ENCODE measurements at regions not wholly inside any gene's neighbourhood (a gene's known extent, or its start where the extent isn't known, plus 50 kb on each side); places are given as distances from the start of the nearest gene placed in this dataset.

DNA sequence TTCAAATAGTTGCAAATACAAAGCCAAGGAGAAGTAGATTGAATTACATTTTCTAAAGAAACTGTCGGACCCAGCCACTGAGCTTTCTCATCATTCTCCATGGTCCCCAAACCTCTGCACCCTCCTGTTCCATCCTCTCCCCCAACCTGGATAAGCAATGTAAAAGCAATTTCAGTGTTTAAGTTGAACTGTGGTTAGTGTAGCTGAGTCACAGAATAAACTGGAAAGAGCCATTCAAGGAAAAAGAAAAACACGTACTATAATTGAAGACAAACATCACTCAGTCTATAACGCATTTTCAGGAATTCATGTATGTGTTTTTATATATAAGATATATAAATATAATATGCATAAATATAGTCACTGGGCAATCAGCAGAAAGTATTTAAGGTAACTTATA lies 54.1 kb upstream of the TMEM161B start:
- Histone ChIP-seq H4K20me1 (replicated peaks in 1 of 2; ENCODE audit: control insufficient read depth in 1 of 2, insufficient read depth in 2 of 2, low read length in 2 of 2) (no peaks in the 10 kb centered on the region), H2BK120ac (replicated peaks; ENCODE audit: low read depth, low read length) (no peak overlapping the region), H4K5ac (ENCODE audit: insufficient read length, low read depth, low read length) (no peak overlapping the region), H3K4me3 (ENCODE audit: extremely low read depth in 1 of 4, insufficient read depth in 2 of 4, low read depth in 3 of 4, low read length in 4 of 4) (no peak overlapping the region), H3K79me1 (ENCODE audit: low read depth, low read length) (no peaks in the 10 kb centered on the region), H3K36me3 (ENCODE audit: control insufficient read depth in 2 of 4, insufficient read depth in 4 of 4, low read length in 3 of 4) (no peaks in the 10 kb centered on the region), H2BK15ac (ENCODE audit: low read length) (no peak overlapping the region), H3K18ac (ENCODE audit: extremely low read depth, low read length) (no peak overlapping the region), H3K56ac (replicated peaks; ENCODE audit: insufficient read length, low read depth, low read length) (no peak overlapping the region), H3K4ac (replicated peaks; ENCODE audit: insufficient read length, low read depth, low read length) (no peak overlapping the region), H2BK5ac (ENCODE audit: low read depth, low read length) (no peak overlapping the region), H3K23ac (ENCODE audit: insufficient read length) (no peak overlapping the region), H3K9me3 (ENCODE audit: insufficient read depth in 2 of 2, low read depth in 1 of 2, low read length in 1 of 2) (no peaks in the 10 kb centered on the region), H4K8ac (ENCODE audit: extremely low read depth, insufficient read depth, low read length) (no peak overlapping the region), H3K27ac (ENCODE audit: low read depth, low read length) (no peak overlapping the region), H3K9ac (replicated peaks in 1 of 4; ENCODE audit: extremely low read depth in 1 of 4, low read depth in 3 of 4, low read length in 3 of 4) (no peak overlapping the region), H4K91ac (replicated peaks; ENCODE audit: insufficient read length, low read length) (no peak overlapping the region), H3K14ac (ENCODE audit: insufficient read length) (no peak overlapping the region), H2BK12ac (ENCODE audit: low read depth, low read length) (no peak overlapping the region), H2BK20ac (ENCODE audit: low read length) (no peak overlapping the region), H3K4me1 (replicated peaks in 1 of 4; ENCODE audit: control insufficient read depth in 3 of 4, insufficient read depth in 4 of 4, low read length in 3 of 4) (no peaks in the 10 kb centered on the region; a peak in 1 of 7 replicates), H2AK5ac (ENCODE audit: low read depth, low read length) (no peak overlapping the region), H3K23me2 (ENCODE audit: low read depth, low read length) (no peaks in the 10 kb centered on the region), H2AFZ (ENCODE audit: low read length) (no peak overlapping the region), H3K27me3 (replicated peaks in 1 of 4; ENCODE audit: control insufficient read depth in 3 of 4, extremely low read depth in 1 of 4, insufficient read depth in 3 of 4, low read length in 3 of 4) (peaks cover 0 to 1% (median 0%) of the 10 kb centered on the region in 4 experiments; a peak in 1 of 7 replicates), H3K79me2 (ENCODE audit: control insufficient read depth in 1 of 2, insufficient read depth in 2 of 2, low read length in 2 of 2) (no peaks in the 10 kb centered on the region), H3K4me2 (ENCODE audit: insufficient read depth in 1 of 2, low read depth in 2 of 2, low read length in 2 of 2) (no peak overlapping the region)
- WGBS, 2 experiments (ENCODE audit: extremely low coverage in 1 of 2, insufficient coverage in 1 of 2, insufficient read length in 1 of 2, insufficient replicate concordance in 2 of 2, low coverage in 1 of 2, low lambda C conversion rate in 2 of 2, missing lambda C conversion rate in 1 of 2), result 93% methylated on average over 3 of the region's 3 CpGs; no CpG with 5 or more reads in 1 of the 2 experiments
- POLR2A ChIA-PET (ENCODE audit: partially characterized antibody), result no interaction called here
- TF ChIP-seq CREB1 (IDR thresholded peaks at IDR 0.05) (no peak), RBBP5 (IDR thresholded peaks at IDR 0.05; ENCODE audit: borderline replicate concordance, low read depth, low read length) (no peak), E2F6 (IDR thresholded peaks at IDR 0.05) (no peak), SP1 (IDR thresholded peaks at IDR 0.05; ENCODE audit: low read depth, low read length) (no peak), POU5F1 (IDR thresholded peaks at IDR 0.05; ENCODE audit: low read depth, low read length) (no peak), FOSL1 (IDR thresholded peaks at IDR 0.05; ENCODE audit: insufficient read depth, low read depth, low read length) (no peak), CBX8 (IDR thresholded peaks at IDR 0.05; ENCODE audit: borderline replicate concordance, low read depth, low read length) (no peak), KDM4A (IDR thresholded peaks at IDR 0.05; ENCODE audit: low read depth, low read length, severe bottlenecking) (no peak), SRF (IDR thresholded peaks at IDR 0.05; ENCODE audit: low read depth, low read length) (no peak)
- TF ChIP-seq, protein P1, sequence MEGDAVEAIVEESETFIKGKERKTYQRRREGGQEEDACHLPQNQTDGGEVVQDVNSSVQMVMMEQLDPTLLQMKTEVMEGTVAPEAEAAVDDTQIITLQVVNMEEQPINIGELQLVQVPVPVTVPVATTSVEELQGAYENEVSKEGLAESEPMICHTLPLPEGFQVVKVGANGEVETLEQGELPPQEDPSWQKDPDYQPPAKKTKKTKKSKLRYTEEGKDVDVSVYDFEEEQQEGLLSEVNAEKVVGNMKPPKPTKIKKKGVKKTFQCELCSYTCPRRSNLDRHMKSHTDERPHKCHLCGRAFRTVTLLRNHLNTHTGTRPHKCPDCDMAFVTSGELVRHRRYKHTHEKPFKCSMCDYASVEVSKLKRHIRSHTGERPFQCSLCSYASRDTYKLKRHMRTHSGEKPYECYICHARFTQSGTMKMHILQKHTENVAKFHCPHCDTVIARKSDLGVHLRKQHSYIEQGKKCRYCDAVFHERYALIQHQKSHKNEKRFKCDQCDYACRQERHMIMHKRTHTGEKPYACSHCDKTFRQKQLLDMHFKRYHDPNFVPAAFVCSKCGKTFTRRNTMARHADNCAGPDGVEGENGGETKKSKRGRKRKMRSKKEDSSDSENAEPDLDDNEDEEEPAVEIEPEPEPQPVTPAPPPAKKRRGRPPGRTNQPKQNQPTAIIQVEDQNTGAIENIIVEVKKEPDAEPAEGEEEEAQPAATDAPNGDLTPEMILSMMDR (IDR thresholded peaks at IDR 0.05; ENCODE audit: control extremely low read depth in 1 of 3, insufficient read depth in 1 of 3, low read depth in 1 of 3, low read length in 3 of 3), result no peak
- DNase-seq (ENCODE audit: low read depth in 1 of 2, low spot score in 2 of 2) (no peak), FAIRE-seq (no peak)
- CTCF ChIA-PET (ENCODE audit: partially characterized antibody), result interaction anchor here (1.6 kb wide), 1 partner anchor 9 kb away, joined by 3 read pairs; no protein-coding TSS in a partner anchor
